Amniotic stem cell (primary cell): ENCODE measurements at regions not wholly inside any gene's neighbourhood (a gene's known extent, or its start where the extent isn't known, plus 50 kb on each side); places are given as distances from the start of the nearest gene placed in this dataset.

Experiments
- DNase-seq: peaks from one replicate; lab custom pipeline; 2025; lab: John Stamatoyannopoulos, UW

- no peak for DNase-seq
Observed at GRCh38 chr1:228921481-228921880, 186.2 kb downstream of the RHOU start.

- no peak for DNase-seq
Observed at GRCh38 chr1:228922722-228923376, 187.6 kb downstream of the RHOU start.

GRCh38 chr1:228923973-228924686 is 188.9 kb downstream of the RHOU start:
- no peak for DNase-seq

GRCh38 chr1:228925691-228926090 is 190.4 kb downstream of the RHOU start:
- no peak for DNase-seq

GRCh38 chr1:228927421-228927820 is 192.1 kb downstream of the RHOU start:
- DNase-seq, result no peak

GRCh38 chr1:228927946-228928898 is 192.9 kb downstream of the RHOU start:
- DNase-seq, result no peak

- DNase-seq, result no peak
Observed at GRCh38 chr1:228929476-228930027, 194.3 kb downstream of the RHOU start.

GRCh38 chr1:228930479-228930957 is 195.2 kb downstream of the RHOU start:
- no peak for DNase-seq

- no peak for DNase-seq
Observed at GRCh38 chr1:228933753-228934152, 198.5 kb downstream of the RHOU start.

GRCh38 chr1:228935198-228935663 is 200.0 kb downstream of the RHOU start:
- DNase-seq, result no peak

- no peak for DNase-seq
Observed at GRCh38 chr1:228935855-228936727, 200.8 kb downstream of the RHOU start.

GRCh38 chr1:228936881-228937280 is 201.6 kb downstream of the RHOU start:
- no peak for DNase-seq

- no peak for DNase-seq
Observed at GRCh38 chr1:228937351-228937750, 202.1 kb downstream of the RHOU start.

GRCh38 chr1:228937851-228938536 is 202.7 kb downstream of the RHOU start:
- no peak for DNase-seq

- no peak for DNase-seq
Observed at GRCh38 chr1:228938537-228938901, 203.2 kb downstream of the RHOU start.

- DNase-seq, result no peak
Observed at GRCh38 chr1:228939001-228939691, 203.9 kb downstream of the RHOU start.

GRCh38 chr1:228939881-228940392 is 204.7 kb downstream of the RHOU start:
- DNase-seq, result no peak

GRCh38 chr1:228940526-228940925 is 205.2 kb downstream of the RHOU start:
- DNase-seq, result no peak

- no peak for DNase-seq
Observed at GRCh38 chr1:228940926-228941325, 205.6 kb downstream of the RHOU start.

- no peak for DNase-seq
Observed at GRCh38 chr1:228941666-228942065, 206.4 kb downstream of the RHOU start.
